Testis (tissue), 2 donors: ENCODE measurements at regions not wholly inside any gene's neighbourhood (a gene's known extent, or its start where the extent isn't known, plus 50 kb on each side); places are given as distances from the start of the nearest gene placed in this dataset.

Experiments used
- POLR2A ChIP-seq: fragments of 450-650 bp; IDR thresholded peaks from one replicate; pipeline ENCODE4 v1.6.1; 2017; ENCODE audit warnings: antibody characterized with exemption, mild to moderate bottlenecking, moderate library complexity
- TF ChIP-seq, protein P1 (sequence below), 3 experiments: fragments of 450-650 bp in 2 of 3; fragments of 200-600 bp in 1 of 3; sonication (generic) in 1 of 3; IDR thresholded peaks; one replicate each; pipeline ENCODE4 v1.5.1; 2016 to 2019; ENCODE audit warnings: antibody characterized with exemption in 3 of 3, mild to moderate bottlenecking in 2 of 3, moderate library complexity in 1 of 3

DNA sequence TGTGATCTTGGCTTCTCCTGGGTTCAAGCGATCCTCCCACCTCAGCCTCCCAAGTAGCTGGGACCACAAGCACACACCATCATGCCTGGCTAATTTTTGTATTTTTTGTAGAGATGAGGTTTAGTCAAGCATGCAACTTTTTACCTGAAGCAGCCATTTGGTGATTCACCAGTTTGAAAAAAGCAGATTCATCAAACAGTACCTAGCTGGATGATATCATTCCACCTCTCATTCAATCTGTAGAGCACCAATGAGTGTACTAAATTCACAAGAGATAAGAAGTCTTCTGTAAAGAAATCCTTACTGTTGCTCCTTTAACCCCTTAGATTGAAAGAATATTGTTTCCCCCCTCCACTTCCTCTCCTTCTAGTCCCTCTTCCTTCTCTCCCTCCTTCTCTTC lies 261.1 kb upstream of the RFC3 start:
- TF ChIP-seq POLR2A = no peak
- TF ChIP-seq, protein P1, sequence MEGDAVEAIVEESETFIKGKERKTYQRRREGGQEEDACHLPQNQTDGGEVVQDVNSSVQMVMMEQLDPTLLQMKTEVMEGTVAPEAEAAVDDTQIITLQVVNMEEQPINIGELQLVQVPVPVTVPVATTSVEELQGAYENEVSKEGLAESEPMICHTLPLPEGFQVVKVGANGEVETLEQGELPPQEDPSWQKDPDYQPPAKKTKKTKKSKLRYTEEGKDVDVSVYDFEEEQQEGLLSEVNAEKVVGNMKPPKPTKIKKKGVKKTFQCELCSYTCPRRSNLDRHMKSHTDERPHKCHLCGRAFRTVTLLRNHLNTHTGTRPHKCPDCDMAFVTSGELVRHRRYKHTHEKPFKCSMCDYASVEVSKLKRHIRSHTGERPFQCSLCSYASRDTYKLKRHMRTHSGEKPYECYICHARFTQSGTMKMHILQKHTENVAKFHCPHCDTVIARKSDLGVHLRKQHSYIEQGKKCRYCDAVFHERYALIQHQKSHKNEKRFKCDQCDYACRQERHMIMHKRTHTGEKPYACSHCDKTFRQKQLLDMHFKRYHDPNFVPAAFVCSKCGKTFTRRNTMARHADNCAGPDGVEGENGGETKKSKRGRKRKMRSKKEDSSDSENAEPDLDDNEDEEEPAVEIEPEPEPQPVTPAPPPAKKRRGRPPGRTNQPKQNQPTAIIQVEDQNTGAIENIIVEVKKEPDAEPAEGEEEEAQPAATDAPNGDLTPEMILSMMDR (IDR thresholded peaks at IDR 0.05) = no peak
